NCI-H1930 (cell line): ENCODE measurements at regions not wholly inside any gene's neighbourhood (a gene's known extent, or its start where the extent isn't known, plus 50 kb on each side); places are given as distances from the start of the nearest gene placed in this dataset.

ENCODE experiments used
- DNase-seq, 2 experiments: peaks; one replicate each; lab custom pipeline; 2025; lab: John Stamatoyannopoulos, UW

DNA sequence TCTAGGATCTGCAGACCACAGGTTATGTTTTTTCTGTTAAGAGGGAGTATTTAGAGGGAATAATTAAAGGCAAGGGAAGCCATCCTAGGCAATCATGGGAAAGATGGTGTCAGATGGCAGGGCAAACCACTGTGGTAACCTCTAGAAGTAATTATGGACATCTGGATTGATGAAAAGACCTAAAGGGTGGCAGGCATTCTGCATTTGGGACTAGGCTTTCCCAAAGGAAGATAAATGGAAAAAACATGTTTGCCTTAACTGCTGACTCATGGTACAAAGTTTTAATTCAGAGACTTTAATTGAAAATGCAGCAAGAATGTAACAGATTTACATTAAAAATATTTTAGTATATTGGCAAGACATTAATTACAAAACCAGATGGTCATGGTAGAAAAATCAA lies 88.1 kb downstream of the TMEM30B start:
- no peak for DNase-seq

GRCh38 chr14:61191733-61192132 lies 89.4 kb downstream of the TMEM30B start:
- no peak for DNase-seq

DNA sequence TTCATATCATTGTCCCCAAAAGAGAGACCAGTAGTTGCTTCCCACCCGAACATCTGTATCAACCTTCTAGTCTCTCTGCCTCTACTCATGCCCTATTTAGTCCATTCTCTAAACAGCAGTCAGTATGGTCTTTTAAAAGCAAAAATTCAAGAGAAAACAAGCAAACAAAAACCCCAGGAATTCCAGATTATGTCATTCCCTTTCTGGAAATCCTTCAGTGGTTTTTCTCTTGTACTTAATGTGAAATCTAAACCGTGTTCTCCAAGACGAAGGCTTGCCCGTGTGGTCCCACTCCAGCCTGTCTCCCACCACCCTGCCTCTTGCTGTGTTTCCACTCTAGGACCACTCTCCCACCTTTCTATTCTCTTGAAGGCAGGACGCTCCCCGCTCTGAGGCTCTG lies 90.8 kb downstream of the TMEM30B start:
- no peak for DNase-seq

GRCh38 chr14:61188978-61189808 lies 91.9 kb downstream of the TMEM30B start:
- DNase-seq, result no peak

- DNase-seq, result no peak
Measured at GRCh38 chr14:61188196-61188595, 92.9 kb downstream of the TMEM30B start.

DNA sequence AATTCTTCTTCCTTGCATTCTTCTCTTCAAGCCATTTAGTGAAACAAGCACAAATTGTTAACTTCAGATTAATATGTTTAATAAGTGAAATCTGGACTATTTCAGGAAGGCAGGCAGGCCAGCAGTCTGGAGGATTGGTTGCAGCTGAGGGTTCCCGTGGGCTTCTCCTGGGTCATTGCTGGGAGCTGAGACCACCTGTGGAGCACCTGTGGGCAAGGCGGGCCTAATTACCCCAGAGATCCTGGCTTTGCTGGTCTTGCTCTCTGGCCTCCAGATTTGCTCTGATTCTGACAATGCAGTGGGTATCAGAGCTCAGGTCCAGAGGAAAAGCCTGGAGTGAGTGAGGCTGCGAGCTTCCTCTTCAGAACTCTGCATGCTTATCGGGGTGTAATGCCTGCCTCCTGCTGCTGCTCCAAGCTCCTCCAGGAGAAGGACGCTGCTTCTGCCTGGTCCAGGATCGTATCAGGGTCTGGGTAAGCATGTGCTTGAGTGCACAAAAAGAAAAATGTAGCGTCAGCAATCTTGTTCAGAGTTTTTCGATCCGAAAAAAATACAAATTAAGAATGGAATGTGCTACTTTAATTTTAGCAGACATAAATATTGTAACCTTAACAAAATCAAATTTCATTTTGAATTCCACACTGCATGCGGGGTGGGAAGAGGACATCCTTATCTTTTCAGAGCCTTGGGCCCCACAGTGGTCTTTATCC lies 93.8 kb downstream of the TMEM30B start:
- no peak for DNase-seq

GRCh38 chr14:61186341-61187195 lies 94.6 kb downstream of the TMEM30B start:
- no peak for DNase-seq

GRCh38 chr14:61185534-61185933 lies 95.6 kb downstream of the TMEM30B start:
- DNase-seq, result no peak

- no peak for DNase-seq
Measured at GRCh38 chr14:61184112-61184511, 97.0 kb downstream of the TMEM30B start.

- no peak for DNase-seq
Measured at GRCh38 chr14:61183196-61183885, 97.8 kb downstream of the TMEM30B start.

GRCh38 chr14:61179796-61180398 lies 101.2 kb downstream of the TMEM30B start:
- no peak for DNase-seq

- DNase-seq, result no peak
Measured at GRCh38 chr14:61179061-61179690, 102.0 kb downstream of the TMEM30B start.

- no peak for DNase-seq
Measured at GRCh38 chr14:61178226-61179060, 102.7 kb downstream of the TMEM30B start.

DNA sequence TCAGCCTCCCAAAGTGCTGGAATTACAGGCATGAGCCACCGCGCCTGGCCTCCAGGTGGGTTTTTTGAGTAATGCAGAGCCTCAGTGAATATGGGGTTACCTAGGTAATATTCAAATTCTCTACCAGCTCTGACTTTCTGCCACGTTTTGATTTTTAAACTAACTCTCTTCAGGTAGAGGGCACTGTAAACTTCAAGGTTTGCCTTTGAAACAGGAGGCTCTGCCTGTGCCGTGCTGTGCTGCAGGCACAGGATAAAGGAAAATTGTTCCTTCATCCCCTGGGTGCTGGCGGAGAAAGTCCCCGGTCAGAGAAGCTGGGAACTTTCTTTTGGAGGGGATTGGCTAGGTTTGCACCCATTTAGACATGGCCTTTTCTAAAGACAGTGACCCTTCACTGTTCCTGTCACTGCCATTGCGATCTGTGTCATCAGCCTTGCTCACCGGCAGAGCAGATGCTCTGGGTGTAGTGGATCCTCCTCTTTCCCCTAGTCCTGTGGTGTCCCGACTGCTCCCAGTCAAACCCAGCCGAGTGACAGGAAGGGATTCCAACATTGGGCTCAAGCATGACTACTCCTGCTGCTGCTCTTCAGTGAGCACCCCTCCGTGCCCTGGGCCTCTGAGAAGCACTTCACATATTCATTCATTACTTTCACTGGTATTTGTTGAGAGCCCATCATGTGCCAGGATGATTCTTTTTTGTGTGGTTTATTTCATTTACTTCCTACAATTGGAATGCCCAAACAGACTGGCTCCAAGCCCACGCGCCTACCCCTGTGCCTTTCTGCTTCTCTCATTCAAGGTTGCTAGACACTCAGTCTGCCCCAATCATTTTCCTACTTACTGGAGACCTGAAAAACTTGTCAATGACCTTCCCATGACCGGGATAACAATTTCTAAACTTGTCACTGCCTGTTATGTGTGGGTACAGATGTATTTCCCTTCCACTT lies 103.6 kb downstream of the TMEM30B start:
- DNase-seq, result no peak

DNA sequence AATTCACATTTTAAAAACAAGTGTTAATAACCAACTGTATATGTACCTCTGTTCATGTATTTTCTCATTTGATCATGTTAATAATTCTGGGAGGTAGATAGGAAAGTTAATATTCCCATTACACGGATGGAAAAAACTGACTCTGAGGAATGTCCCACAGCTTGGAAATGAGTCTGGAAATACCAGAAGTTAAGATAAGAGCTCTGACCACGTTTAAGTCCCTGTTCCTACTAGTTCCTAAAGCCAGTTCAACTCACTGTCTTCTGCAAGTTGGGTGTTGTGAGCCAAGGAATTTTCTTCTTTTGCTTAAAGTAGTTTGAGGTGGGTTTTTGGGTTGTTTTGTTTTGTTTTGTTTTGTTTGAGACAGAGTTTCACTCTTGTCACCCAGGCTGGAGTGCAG lies 104.5 kb downstream of the TMEM30B start:
- DNase-seq, result no peak

GRCh38 chr14:61174987-61175386 lies 106.2 kb downstream of the TMEM30B start:
- no peak for DNase-seq

GRCh38 chr14:61174441-61174891 lies 106.7 kb downstream of the TMEM30B start:
- DNase-seq, result no peak

- no peak for DNase-seq
Measured at GRCh38 chr14:61171727-61172126, 109.4 kb downstream of the TMEM30B start.

GRCh38 chr14:61168141-61168540 lies 113.0 kb downstream of the TMEM30B start:
- no peak for DNase-seq
